Mucosa of stomach (tissue), 1 donor: ENCODE measurements at regions not wholly inside any gene's neighbourhood (a gene's known extent, or its start where the extent isn't known, plus 50 kb on each side); places are given as distances from the start of the nearest gene placed in this dataset.
"Not testable (repeated sequence)": the region's sequence is repeated elsewhere in the genome, so short reads cannot be mapped to it uniquely, and the experiment has no call there.

Experiments used
- H3K27me3 ChIP-seq: one replicate; pipeline ENCODE4 v1.7.0; 2013; ENCODE audit warnings: mild to moderate bottlenecking, low read length; ENCODE audit not compliant: control insufficient read depth, insufficient read depth
- H3K36me3 ChIP-seq: one replicate; pipeline ENCODE4 v1.7.0; 2013; ENCODE audit warnings: low read length; ENCODE audit not compliant: control insufficient read depth, insufficient read depth
- H3K4me1 ChIP-seq: one replicate; pipeline ENCODE4 v1.7.0; 2013; ENCODE audit warnings: mild to moderate bottlenecking, low read length; ENCODE audit not compliant: control insufficient read depth, insufficient read depth
- H3K4me3 ChIP-seq: one replicate; pipeline ENCODE4 v1.7.0; 2013; ENCODE audit warnings: low read length
- H3K9ac ChIP-seq: one replicate; pipeline ENCODE4 v1.7.0; 2013; ENCODE audit warnings: mild to moderate bottlenecking, low read length, moderate library complexity
- H3K9me3 ChIP-seq: one replicate; pipeline ENCODE4 v1.7.0; 2013; ENCODE audit warnings: mild to moderate bottlenecking, low read length, moderate library complexity; ENCODE audit not compliant: control insufficient read depth
- donor health status: Pancreatic carcinoma.

GRCh38 chr12:124650912-124651311 lies 83.5 kb upstream of the NCOR2 start:
- Histone ChIP-seq H3K4me3 (no peak overlapping the region), H3K4me1 (peaks cover 16% of the 10 kb centered on the region), H3K27me3 (no peaks in the 10 kb centered on the region), H3K9ac (no peak overlapping the region), H3K36me3 (no peaks in the 10 kb centered on the region), H3K9me3 (no peaks in the 10 kb centered on the region)

- H3K4me3 ChIP-seq, result no peak overlapping the region
- no peak overlapping the region for H3K9ac ChIP-seq
- no peaks in the 10 kb centered on the region for H3K36me3 ChIP-seq
- H3K4me1 ChIP-seq, result no peaks in the 10 kb centered on the region
- H3K9me3 ChIP-seq, result no peaks in the 10 kb centered on the region
- H3K27me3 ChIP-seq, result no peaks in the 10 kb centered on the region
Measured at GRCh38 chr12:124648710-124649384, 81.4 kb upstream of the NCOR2 start.

- H3K9ac ChIP-seq, result no peak overlapping the region
- H3K4me1 ChIP-seq, result no peaks in the 10 kb centered on the region
- H3K27me3 ChIP-seq, result no peaks in the 10 kb centered on the region
- H3K4me3 ChIP-seq, result no peak overlapping the region
- H3K9me3 ChIP-seq, result no peaks in the 10 kb centered on the region
- H3K36me3 ChIP-seq, result no peaks in the 10 kb centered on the region
Measured at GRCh38 chr12:124647316-124647715, 79.9 kb upstream of the NCOR2 start.

GRCh38 chr12:124646385-124647230 lies 79.2 kb upstream of the NCOR2 start:
- Histone ChIP-seq H3K9me3 (no peaks in the 10 kb centered on the region), H3K4me1 (no peaks in the 10 kb centered on the region), H3K9ac (no peak overlapping the region), H3K27me3 (no peaks in the 10 kb centered on the region), H3K36me3 (no peaks in the 10 kb centered on the region), H3K4me3 (no peak overlapping the region)

GRCh38 chr12:124645530-124646244 lies 78.3 kb upstream of the NCOR2 start:
- Histone ChIP-seq H3K9ac (no peak overlapping the region), H3K9me3 (no peaks in the 10 kb centered on the region), H3K36me3 (no peaks in the 10 kb centered on the region), H3K4me3 (no peak overlapping the region), H3K27me3 (no peaks in the 10 kb centered on the region), H3K4me1 (no peaks in the 10 kb centered on the region)

GRCh38 chr12:124643768-124644167 lies 76.4 kb upstream of the NCOR2 start:
- not testable (repeated sequence) for H3K27me3 ChIP-seq, H3K4me1 ChIP-seq, H3K4me3 ChIP-seq, H3K36me3 ChIP-seq, H3K9ac ChIP-seq, H3K9me3 ChIP-seq

GRCh38 chr12:124642105-124642504 lies 74.7 kb upstream of the NCOR2 start:
- Histone ChIP-seq H3K4me1 (peaks cover 17% of the 10 kb centered on the region), H3K4me3 (no peak overlapping the region), H3K9ac (no peak overlapping the region), H3K27me3 (no peaks in the 10 kb centered on the region), H3K36me3 (no peaks in the 10 kb centered on the region), H3K9me3 (no peaks in the 10 kb centered on the region)

- no peaks in the 10 kb centered on the region for H3K9me3 ChIP-seq
- no peaks in the 10 kb centered on the region for H3K36me3 ChIP-seq
- no peak overlapping the region for H3K9ac ChIP-seq
- peaks cover 22% of the 10 kb centered on the region for H3K4me1 ChIP-seq
- H3K27me3 ChIP-seq, result no peaks in the 10 kb centered on the region
- no peak overlapping the region for H3K4me3 ChIP-seq
Measured at GRCh38 chr12:124641591-124641990, 74.2 kb upstream of the NCOR2 start.

- Histone ChIP-seq H3K36me3 (no peaks in the 10 kb centered on the region), H3K4me3 (no peak overlapping the region), H3K9me3 (no peaks in the 10 kb centered on the region), H3K9ac (no peak overlapping the region), H3K27me3 (no peaks in the 10 kb centered on the region), H3K4me1 (peaks cover 32% of the 10 kb centered on the region)
Measured at GRCh38 chr12:124640056-124640455, 72.6 kb upstream of the NCOR2 start.

GRCh38 chr12:124639122-124639806 lies 71.9 kb upstream of the NCOR2 start:
- no peak overlapping the region for H3K9ac ChIP-seq
- peaks cover 32% of the 10 kb centered on the region for H3K4me1 ChIP-seq
- no peak overlapping the region for H3K4me3 ChIP-seq
- no peaks in the 10 kb centered on the region for H3K27me3 ChIP-seq
- no peaks in the 10 kb centered on the region for H3K9me3 ChIP-seq
- H3K36me3 ChIP-seq, result no peaks in the 10 kb centered on the region

- H3K4me1 ChIP-seq, result peaks cover 47% of the 10 kb centered on the region
- H3K27me3 ChIP-seq, result no peaks in the 10 kb centered on the region
- H3K9me3 ChIP-seq, result no peaks in the 10 kb centered on the region
- H3K4me3 ChIP-seq, result no peak overlapping the region
- no peaks in the 10 kb centered on the region for H3K36me3 ChIP-seq
- H3K9ac ChIP-seq, result no peak overlapping the region
Measured at GRCh38 chr12:124637581-124637981, 70.2 kb upstream of the NCOR2 start.
